Testis (tissue), 2 donors: ENCODE measurements at regions not wholly inside any gene's neighbourhood (a gene's known extent, or its start where the extent isn't known, plus 50 kb on each side); places are given as distances from the start of the nearest gene placed in this dataset.

Source experiments
- CTCF ChIP-seq, 3 experiments: fragments of 450-650 bp in 2 of 3; fragments of 200-600 bp in 1 of 3; sonication (generic) in 1 of 3; IDR thresholded peaks; one replicate each; pipeline ENCODE4 v1.5.1; 2016 to 2019; ENCODE audit warnings: antibody characterized with exemption in 3 of 3, mild to moderate bottlenecking in 2 of 3, moderate library complexity in 1 of 3
- POLR2A ChIP-seq: fragments of 450-650 bp; IDR thresholded peaks from one replicate; pipeline ENCODE4 v1.6.1; 2017; ENCODE audit warnings: antibody characterized with exemption, mild to moderate bottlenecking, moderate library complexity

- no peak for TF ChIP-seq POLR2A
- TF ChIP-seq CTCF (IDR thresholded peaks at IDR 0.05), result no peak
Measured at GRCh38 chr12:61808856-61809255, 451.3 kb upstream of the USP15 start.
